ENCODE measurements at regions not wholly inside any gene's neighbourhood (a gene's known extent, or its start where the extent isn't known, plus 50 kb on each side); places are given as distances from the start of the nearest gene placed in this dataset.

- no peak for TF ChIP-seq CTCF (IDR thresholded peaks at IDR 0.05)
- no peak for TF ChIP-seq POLR2A (IDR thresholded peaks at IDR 0.05)
These were observed 405.9 kb upstream of the KLF6 start for GRCh38 chr10:4190876-4191275.
